Thoracic aorta (tissue), 2 donors: ENCODE measurements at regions not wholly inside any gene's neighbourhood (a gene's known extent, or its start where the extent isn't known, plus 50 kb on each side); places are given as distances from the start of the nearest gene placed in this dataset.
A peak's percentile ranks its signal among the peaks of the same experiment; 100 is the strongest.

Source experiments
- ATAC-seq: fragments of 150-250 bp; one replicate; pipeline ENCODE4 v1.8.0; 2017; ENCODE audit warnings: low read depth; ENCODE audit not compliant: insufficient number of reproducible peaks, low FRiP score
- DNase-seq: peaks from one replicate; pipeline ENCODE4 v3.0.0-alpha.2; 2020; ENCODE audit warnings: low spot score
- H3K27ac ChIP-seq, 2 donors: fragments of 200-600 bp; sonication (generic); 1 replicate in 1 of 2; 2 replicates in 1 of 2; pipeline ENCODE4 v1.5.1; 2016; ENCODE audit warnings: mild to moderate bottlenecking in 2 of 2, moderate library complexity in 2 of 2
- H3K27me3 ChIP-seq: fragments of 200-600 bp; sonication (generic); replicated peaks from 2 replicates; pipeline ENCODE4 v1.6.0; 2016; ENCODE audit warnings: mild to moderate bottlenecking; ENCODE audit not compliant: insufficient read depth
- H3K36me3 ChIP-seq: fragments of 200-600 bp; sonication (generic); one replicate; pipeline ENCODE4 v1.5.1; 2016
- H3K4me1 ChIP-seq, 2 donors: fragments of 200-600 bp; sonication (generic); 1 replicate in 1 of 2; 2 replicates in 1 of 2; pipeline versions ENCODE4 v1.5.1 to v1.6.0; 2016; ENCODE audit warnings: low read depth in 2 of 2, mild to moderate bottlenecking in 1 of 2; ENCODE audit not compliant: control insufficient read depth in 1 of 2
- H3K4me3 ChIP-seq: fragments of 200-600 bp; sonication (generic); 2 replicates; pipeline ENCODE4 v1.5.1; 2016; ENCODE audit warnings: mild to moderate bottlenecking
- H3K9me3 ChIP-seq: fragments of 200-600 bp; sonication (generic); 2 replicates; pipeline ENCODE4 v1.5.1; 2016
- CTCF ChIP-seq: fragments of 200-600 bp; sonication (generic); IDR thresholded peaks from one replicate; pipeline ENCODE4 v1.5.1; 2019; ENCODE audit warnings: antibody characterized with exemption

- H3K4me1 ChIP-seq: no peaks in the 10 kb centered on the region
- H3K27ac ChIP-seq: no peak overlapping the region
- ATAC-seq: no peak
- no peak overlapping the region for H3K4me3 ChIP-seq
- H3K36me3 ChIP-seq: no peaks in the 10 kb centered on the region
- no peak for TF ChIP-seq CTCF
- H3K9me3 ChIP-seq: no peaks in the 10 kb centered on the region
- DNase-seq: no peak
- H3K27me3 ChIP-seq: no peaks in the 10 kb centered on the region
Measured at GRCh38 chr12:91582811-91583210, 400.2 kb upstream of the DCN start.

GRCh38 chr12:91579516-91580263, 397.1 kb upstream of the DCN start:
- Histone ChIP-seq H3K36me3 (no peaks in the 10 kb centered on the region), H3K27me3 (no peaks in the 10 kb centered on the region), H3K4me1 (no peaks in the 10 kb centered on the region), H3K4me3 (no peak overlapping the region), H3K27ac (no peak overlapping the region), H3K9me3 (no peaks in the 10 kb centered on the region)
- no peak for TF ChIP-seq CTCF
- DNase-seq (no peak), ATAC-seq (no peak)

- H3K4me3 ChIP-seq: peak overlapping the region; percentile 46
Measured at GRCh38 chr12:91577586-91578539, 395.2 kb upstream of the DCN start.

GRCh38 chr12:91576432-91576831, 393.8 kb upstream of the DCN start:
- Histone ChIP-seq H3K27ac (no peak overlapping the region), H3K27me3 (no peaks in the 10 kb centered on the region), H3K4me1 (no peaks in the 10 kb centered on the region), H3K9me3 (no peaks in the 10 kb centered on the region), H3K36me3 (no peaks in the 10 kb centered on the region), H3K4me3 (no peak overlapping the region)
- DNase-seq: no peak
- no peak for ATAC-seq
- TF ChIP-seq CTCF: no peak

More at GRCh38 chr12:91577586-91578539, 395.2 kb upstream of the DCN start:
- Histone ChIP-seq H3K27ac (no peak overlapping the region), H3K36me3 (no peaks in the 10 kb centered on the region), H3K4me1 (no peaks in the 10 kb centered on the region), H3K27me3 (no peaks in the 10 kb centered on the region), H3K9me3 (no peaks in the 10 kb centered on the region)
- peak; percentile 62 for TF ChIP-seq CTCF
- ATAC-seq (no peak), DNase-seq (no peak)

- ATAC-seq (no peak), DNase-seq (no peak)
- no peak overlapping the region for H3K27ac ChIP-seq
- no peaks in the 10 kb centered on the region for H3K36me3 ChIP-seq
- H3K4me3 ChIP-seq: no peak overlapping the region
- H3K4me1 ChIP-seq: no peaks in the 10 kb centered on the region
- no peak for TF ChIP-seq CTCF
- H3K9me3 ChIP-seq: no peaks in the 10 kb centered on the region
- H3K27me3 ChIP-seq: no peaks in the 10 kb centered on the region
Measured at GRCh38 chr12:91575630-91576029, 393.0 kb upstream of the DCN start.
